BJ (cell line): ENCODE measurements at regions not wholly inside any gene's neighbourhood (a gene's known extent, or its start where the extent isn't known, plus 50 kb on each side); places are given as distances from the start of the nearest gene placed in this dataset.

Experiments
- CTCF ChIA-PET: fragments of 350-600 bp; formaldehyde crosslinking; extraction: SDS; loops from one replicate; lab custom pipeline; 2021; ENCODE audit warnings: antibody characterized with exemption, inconsistent platforms; lab: Yijun Ruan, JAX
- POLR2A ChIA-PET: fragments of 300-600 bp; sonication (Branson Sonifier 250); formaldehyde crosslinking; extraction: SDS; loops from one replicate; lab custom pipeline; 2021; ENCODE audit warnings: antibody characterized with exemption; lab: Charles Lee
- DNase-seq: peaks from one replicate; pipeline ENCODE4 v3.0.0-alpha.2; 2011; ENCODE audit warnings: low read depth
- H3K27me3 ChIP-seq: 2 replicates; pipeline ENCODE4 v1.6.0; 2011; ENCODE audit warnings: low read length; ENCODE audit not compliant: control insufficient read depth, insufficient read depth
- H3K36me3 ChIP-seq: 2 replicates; pipeline ENCODE4 v1.5.1; 2011; ENCODE audit warnings: low read length; ENCODE audit not compliant: control insufficient read depth, insufficient read depth
- H3K4me3 ChIP-seq: 2 replicates; pipeline ENCODE4 v1.5.1; 2011; ENCODE audit warnings: low read depth, mild to moderate bottlenecking, control low read depth, low read length
- CTCF ChIP-seq: IDR thresholded peaks from 2 replicates; pipeline ENCODE4 v1.5.1; 2011; ENCODE audit warnings: low read depth, mild to moderate bottlenecking, control low read depth, inconsistent platforms, low read length, moderate library complexity; ENCODE audit not compliant: insufficient read depth

DNA sequence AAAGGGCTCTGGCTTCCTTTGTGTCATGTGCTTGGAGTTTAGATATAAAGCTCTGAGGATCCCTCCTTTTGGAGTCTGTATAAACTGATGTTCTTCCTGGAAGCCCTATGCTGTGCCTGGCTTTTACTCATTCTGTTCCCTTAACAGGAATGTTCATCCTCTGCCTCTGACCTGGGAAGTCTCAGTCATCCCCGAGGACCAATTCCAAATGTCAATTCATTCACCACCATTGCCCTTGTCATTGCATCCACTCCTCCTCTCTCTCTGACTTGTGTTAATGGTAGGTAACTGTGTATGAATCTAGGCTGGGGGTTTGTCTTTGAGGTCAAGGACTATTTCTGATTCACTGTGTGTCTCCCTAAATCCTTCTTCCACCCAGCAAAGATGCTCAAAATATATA, 204.2 kb upstream of the CAMK1G start:
- Histone ChIP-seq H3K27me3 (no peaks in the 10 kb centered on the region), H3K36me3 (no peaks in the 10 kb centered on the region), H3K4me3 (no peak overlapping the region)
- no peak for DNase-seq
- POLR2A ChIA-PET: no interaction called here
- CTCF ChIA-PET: interaction anchor here (1.1 to 1.4 kb wide), 2 partner anchors 19 to 21 kb away, joined by 3 to 4 read pairs; no protein-coding TSS in a partner anchor
- no peak for TF ChIP-seq CTCF

DNA sequence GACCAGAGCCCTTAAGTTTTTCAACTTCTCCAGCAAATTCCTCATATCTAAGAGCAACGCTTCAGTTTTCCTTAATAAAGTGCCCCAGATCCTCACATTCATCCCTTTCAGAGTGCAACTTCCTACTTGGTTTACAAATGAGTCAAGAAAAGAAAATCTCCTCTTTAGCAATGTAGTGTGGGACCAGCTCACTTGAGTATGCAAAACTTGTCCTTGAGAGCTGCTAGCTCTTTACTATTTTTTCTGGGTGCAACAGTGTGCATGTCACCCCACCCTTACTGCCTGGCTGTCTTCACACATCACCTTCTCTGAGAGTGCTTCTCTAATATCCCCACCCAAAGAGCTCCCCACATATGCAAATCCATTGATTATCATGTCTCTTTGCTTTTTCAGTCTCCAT, 203.1 kb upstream of the CAMK1G start:
- CTCF ChIA-PET: interaction anchor here (1.4 kb wide), 1 partner anchor 18 kb away, joined by 4 read pairs; no protein-coding TSS in a partner anchor
- Histone ChIP-seq H3K36me3 (no peaks in the 10 kb centered on the region), H3K4me3 (no peak overlapping the region), H3K27me3 (no peaks in the 10 kb centered on the region)
- TF ChIP-seq CTCF: no peak
- no peak for DNase-seq
- POLR2A ChIA-PET: no interaction called here

DNA sequence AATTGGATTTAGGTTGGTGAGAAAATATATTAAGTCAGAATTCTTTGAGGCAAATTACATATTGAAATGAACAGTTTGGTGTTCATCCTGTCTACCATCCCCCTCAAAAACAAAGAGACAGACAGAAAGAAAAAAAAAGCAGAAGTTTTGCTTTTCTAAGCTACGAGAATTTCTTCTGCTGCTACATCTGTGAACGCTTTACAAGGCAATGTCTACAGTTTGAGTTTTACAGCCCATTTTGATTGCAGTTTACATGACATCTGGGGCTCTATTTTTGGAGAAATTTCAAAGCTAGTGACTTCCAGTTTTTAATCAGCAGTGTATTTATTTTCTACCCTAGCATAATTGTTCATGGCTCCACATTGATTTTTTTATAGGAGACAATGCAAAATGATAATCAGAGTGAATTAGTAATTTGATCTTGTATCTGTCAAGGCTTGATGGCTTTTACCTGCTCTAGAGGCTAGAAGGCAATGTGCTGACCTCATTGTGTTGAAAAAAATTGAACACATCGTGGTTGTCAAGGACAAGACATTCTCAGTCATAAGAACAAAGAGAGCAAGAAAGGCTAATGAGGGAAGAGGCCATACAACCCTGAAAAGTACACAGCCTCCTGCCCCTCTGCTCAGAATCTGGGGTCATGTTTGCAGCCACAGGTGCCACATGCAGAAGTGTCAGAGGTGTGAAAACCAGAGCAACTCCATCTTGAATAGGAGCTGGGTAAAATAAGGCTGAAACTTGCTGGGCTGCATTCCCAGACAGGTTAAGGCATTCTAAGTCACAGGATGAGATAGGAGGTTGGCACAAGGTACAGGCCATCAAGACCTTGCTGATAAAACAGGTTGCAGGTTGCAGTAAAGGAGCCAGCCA, 201.0 kb upstream of the CAMK1G start:
- no peak overlapping the region for H3K4me3 ChIP-seq
- CTCF ChIA-PET: interaction anchor here (1.2 kb wide), 2 partner anchors 28 to 53 kb away, joined by 3 read pairs; no protein-coding TSS in a partner anchor
- no peaks in the 10 kb centered on the region for H3K36me3 ChIP-seq
- DNase-seq: no peak
- no peak for TF ChIP-seq CTCF
- no peaks in the 10 kb centered on the region for H3K27me3 ChIP-seq
- POLR2A ChIA-PET: no interaction called here

DNA sequence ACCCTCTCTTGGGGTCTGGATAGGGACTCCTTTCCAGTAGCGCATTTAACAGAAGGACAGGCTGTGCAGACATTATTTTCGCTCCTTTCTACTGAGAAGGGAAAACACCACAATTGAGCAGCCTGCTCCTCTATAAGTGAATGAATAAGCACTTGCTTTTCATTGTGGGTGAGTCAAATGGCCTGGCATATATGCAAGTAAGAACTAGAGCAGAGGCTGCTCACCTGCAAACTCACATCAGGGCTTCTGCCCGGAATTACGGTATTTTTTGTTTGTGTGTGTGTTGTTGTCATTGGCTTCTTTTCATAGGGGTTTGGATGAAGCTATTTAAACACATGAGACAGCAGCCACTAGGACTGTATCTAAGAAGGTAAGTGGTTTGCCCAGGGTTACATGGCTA, 200.1 kb upstream of the CAMK1G start:
- no peak for TF ChIP-seq CTCF
- Histone ChIP-seq H3K36me3 (no peaks in the 10 kb centered on the region), H3K4me3 (no peak overlapping the region), H3K27me3 (no peaks in the 10 kb centered on the region)
- DNase-seq: no peak
- ChIA-PET POLR2A (no interaction called here), CTCF (interaction anchor here (1.8 kb wide), 1 partner anchor 28 kb away, joined by 8 read pairs; no protein-coding TSS in a partner anchor)

GRCh38 chr1:209383907-209384709, 199.4 kb upstream of the CAMK1G start:
- H3K36me3 ChIP-seq: no peaks in the 10 kb centered on the region
- DNase-seq: no peak
- no peak overlapping the region for H3K4me3 ChIP-seq
- POLR2A ChIA-PET: no interaction called here
- no peaks in the 10 kb centered on the region for H3K27me3 ChIP-seq
- CTCF ChIA-PET: interaction anchor here (1.1 to 1.8 kb wide), 2 partner anchors 9 to 29 kb away, joined by 5 to 8 read pairs; no protein-coding TSS in a partner anchor
- no peak for TF ChIP-seq CTCF
